Dendritic cell treated with granulocyte-macrophage colony-stimulating factor and Interleukin-4, amounts not matched to agents 40 ng/mL and 50 ng/mL, for 4 days (primary cell): ENCODE measurements at regions not wholly inside any gene's neighbourhood (a gene's known extent, or its start where the extent isn't known, plus 50 kb on each side); places are given as distances from the start of the nearest gene placed in this dataset.

ENCODE experiments used
- H3K27ac Mint-ChIP-seq: one replicate; pipeline ENCODE4 v1.8.0; 2022; ENCODE audit warnings: mild to moderate bottlenecking, mixed read lengths
- H3K27me3 Mint-ChIP-seq: one replicate; pipeline ENCODE4 v1.8.0; 2022; ENCODE audit warnings: mild to moderate bottlenecking, mixed read lengths
- H3K36me3 Mint-ChIP-seq: one replicate; pipeline ENCODE4 v1.8.0; 2022; ENCODE audit warnings: low read depth, mixed read lengths
- H3K4me1 Mint-ChIP-seq: one replicate; pipeline ENCODE4 v1.8.0; 2022; ENCODE audit warnings: low read depth, mixed read lengths
- H3K4me3 Mint-ChIP-seq: one replicate; pipeline ENCODE4 v1.8.0; 2022; ENCODE audit warnings: mild to moderate bottlenecking, moderate library complexity, mixed read lengths
- H3K9me3 Mint-ChIP-seq: one replicate; pipeline ENCODE4 v1.8.0; 2022; ENCODE audit warnings: mixed read lengths
- intact Hi-C: fragments of 100-400 bp; cut with micrococcal nuclease; formaldehyde crosslinking; loops from one replicate; pipeline ENCODE4 v1.15.0; 2022

GRCh38 chr18:65415098-65415497 lies 335.7 kb upstream of the CDH7 start:
- Mint-ChIP-seq H3K4me3 (no peak overlapping the region), H3K27ac (no peak overlapping the region), H3K27me3 (no peaks in the 10 kb centered on the region), H3K36me3 (no peaks in the 10 kb centered on the region), H3K4me1 (no peaks in the 10 kb centered on the region), H3K9me3 (no peaks in the 10 kb centered on the region)
- intact Hi-C loops = no loop called here

- intact Hi-C loops = no loop called here
- Mint-ChIP-seq H3K9me3 (no peaks in the 10 kb centered on the region), H3K27me3 (no peaks in the 10 kb centered on the region), H3K4me3 (no peak overlapping the region), H3K4me1 (no peaks in the 10 kb centered on the region), H3K27ac (no peak overlapping the region), H3K36me3 (no peaks in the 10 kb centered on the region)
These were observed 336.3 kb upstream of the CDH7 start for GRCh38 chr18:65414501-65414900.

- Mint-ChIP-seq H3K27ac (no peak overlapping the region), H3K27me3 (no peaks in the 10 kb centered on the region), H3K36me3 (no peaks in the 10 kb centered on the region), H3K9me3 (no peaks in the 10 kb centered on the region), H3K4me1 (no peaks in the 10 kb centered on the region), H3K4me3 (no peak overlapping the region)
- intact Hi-C loops = no loop called here
These were observed 339.8 kb upstream of the CDH7 start for GRCh38 chr18:65411061-65411460.

- intact Hi-C loops = no loop called here
- Mint-ChIP-seq H3K27me3 (no peaks in the 10 kb centered on the region), H3K36me3 (no peaks in the 10 kb centered on the region), H3K4me3 (no peak overlapping the region), H3K27ac (no peak overlapping the region), H3K4me1 (no peaks in the 10 kb centered on the region), H3K9me3 (peaks cover 9% of the 10 kb centered on the region)
These were observed 341.6 kb upstream of the CDH7 start for GRCh38 chr18:65409261-65409660.

- H3K27me3 Mint-ChIP-seq = no peaks in the 10 kb centered on the region
- no peaks in the 10 kb centered on the region for H3K4me1 Mint-ChIP-seq
- H3K4me3 Mint-ChIP-seq = no peak overlapping the region
- no peaks in the 10 kb centered on the region for H3K36me3 Mint-ChIP-seq
- no peak overlapping the region for H3K27ac Mint-ChIP-seq
- peaks cover 15% of the 10 kb centered on the region for H3K9me3 Mint-ChIP-seq
- intact Hi-C loops = no loop called here
These were observed 347.3 kb upstream of the CDH7 start for GRCh38 chr18:65403534-65403933.

GRCh38 chr18:65399091-65399490 lies 351.7 kb upstream of the CDH7 start:
- H3K27ac Mint-ChIP-seq = no peak overlapping the region
- no peaks in the 10 kb centered on the region for H3K36me3 Mint-ChIP-seq
- intact Hi-C loops = no loop called here
- H3K4me1 Mint-ChIP-seq = no peaks in the 10 kb centered on the region
- no peak overlapping the region for H3K4me3 Mint-ChIP-seq
- H3K27me3 Mint-ChIP-seq = no peaks in the 10 kb centered on the region
- H3K9me3 Mint-ChIP-seq = peaks cover 6% of the 10 kb centered on the region

GRCh38 chr18:65398347-65399075 lies 352.3 kb upstream of the CDH7 start:
- Mint-ChIP-seq H3K27ac (no peak overlapping the region), H3K9me3 (peaks cover 6% of the 10 kb centered on the region), H3K36me3 (no peaks in the 10 kb centered on the region), H3K4me3 (no peak overlapping the region), H3K4me1 (no peaks in the 10 kb centered on the region), H3K27me3 (no peaks in the 10 kb centered on the region)
- intact Hi-C loops = no loop called here

GRCh38 chr18:65380986-65381385 lies 369.8 kb upstream of the CDH7 start:
- no peaks in the 10 kb centered on the region for H3K27me3 Mint-ChIP-seq
- no peaks in the 10 kb centered on the region for H3K4me1 Mint-ChIP-seq
- no peak overlapping the region for H3K27ac Mint-ChIP-seq
- intact Hi-C loops = no loop called here
- no peak overlapping the region for H3K4me3 Mint-ChIP-seq
- H3K9me3 Mint-ChIP-seq = peaks cover 36% of the 10 kb centered on the region
- no peaks in the 10 kb centered on the region for H3K36me3 Mint-ChIP-seq

GRCh38 chr18:65380571-65380970 lies 370.2 kb upstream of the CDH7 start:
- H3K36me3 Mint-ChIP-seq = no peaks in the 10 kb centered on the region
- H3K27me3 Mint-ChIP-seq = no peaks in the 10 kb centered on the region
- H3K4me3 Mint-ChIP-seq = no peak overlapping the region
- intact Hi-C loops = no loop called here
- H3K4me1 Mint-ChIP-seq = no peaks in the 10 kb centered on the region
- H3K9me3 Mint-ChIP-seq = peaks cover 32% of the 10 kb centered on the region
- H3K27ac Mint-ChIP-seq = no peak overlapping the region

- Mint-ChIP-seq H3K4me3 (no peak overlapping the region), H3K27ac (no peak overlapping the region), H3K9me3 (no peaks in the 10 kb centered on the region), H3K27me3 (no peaks in the 10 kb centered on the region), H3K36me3 (no peaks in the 10 kb centered on the region), H3K4me1 (no peaks in the 10 kb centered on the region)
- intact Hi-C loops = no loop called here
These were observed 377.9 kb upstream of the CDH7 start for GRCh38 chr18:65372904-65373303.

- Mint-ChIP-seq H3K4me3 (no peak overlapping the region), H3K27ac (no peak overlapping the region), H3K36me3 (no peaks in the 10 kb centered on the region), H3K4me1 (no peaks in the 10 kb centered on the region), H3K9me3 (no peaks in the 10 kb centered on the region), H3K27me3 (no peaks in the 10 kb centered on the region)
- intact Hi-C loops = no loop called here
These were observed 385.4 kb upstream of the CDH7 start for GRCh38 chr18:65365245-65365980.

GRCh38 chr18:65363911-65364632 lies 386.7 kb upstream of the CDH7 start:
- no peaks in the 10 kb centered on the region for H3K4me1 Mint-ChIP-seq
- H3K36me3 Mint-ChIP-seq = no peaks in the 10 kb centered on the region
- no peak overlapping the region for H3K4me3 Mint-ChIP-seq
- no peaks in the 10 kb centered on the region for H3K27me3 Mint-ChIP-seq
- intact Hi-C loops = no loop called here
- no peak overlapping the region for H3K27ac Mint-ChIP-seq
- no peaks in the 10 kb centered on the region for H3K9me3 Mint-ChIP-seq

- no peak overlapping the region for H3K27ac Mint-ChIP-seq
These were observed 387.8 kb upstream of the CDH7 start for GRCh38 chr18:65363011-65363410.

GRCh38 chr18:65359479-65359878 lies 391.3 kb upstream of the CDH7 start:
- Mint-ChIP-seq H3K4me1 (no peaks in the 10 kb centered on the region), H3K27me3 (no peaks in the 10 kb centered on the region), H3K4me3 (no peak overlapping the region), H3K9me3 (peaks cover 5% of the 10 kb centered on the region), H3K36me3 (no peaks in the 10 kb centered on the region), H3K27ac (no peak overlapping the region)
- intact Hi-C loops = no loop called here

More at GRCh38 chr18:65363011-65363410, 387.8 kb upstream of the CDH7 start:
- intact Hi-C loops = no loop called here
- Mint-ChIP-seq H3K27me3 (no peaks in the 10 kb centered on the region), H3K4me1 (no peaks in the 10 kb centered on the region), H3K9me3 (peaks cover 5% of the 10 kb centered on the region), H3K36me3 (no peaks in the 10 kb centered on the region), H3K4me3 (no peak overlapping the region)
